IMR-90 (cell line): ENCODE measurements at regions not wholly inside any gene's neighbourhood (a gene's known extent, or its start where the extent isn't known, plus 50 kb on each side); places are given as distances from the start of the nearest gene placed in this dataset.

Experiments used
- ATAC-seq: fragments of 200-7000 bp; cut with Tn5 transposase; 2 replicates; pipeline ENCODE4 v1.9.1; 2020; ENCODE audit warnings: low read depth, mild to moderate bottlenecking, moderate library complexity
- BruUV-seq: library from RNA; stranded (reverse); fragments of 400-500 nt; replicated peaks from 2 replicates; lab custom pipeline; 2021; lab: Mats Ljungman, UMichigan
- CTCF ChIA-PET: fragments of 300-600 bp; formaldehyde crosslinking; extraction: SDS; loops from one replicate; lab custom pipeline; 2021; ENCODE audit warnings: antibody characterized with exemption; lab: Yijun Ruan, JAX
- POLR2A ChIA-PET: fragments of 300-600 bp; sonication (Branson Sonifier 250); formaldehyde crosslinking; loops from one replicate; lab custom pipeline; 2022; ENCODE audit warnings: antibody characterized with exemption; ENCODE audit not compliant: unreplicated experiment; lab: Charles Lee
- DNase-seq: peaks from one replicate; pipeline ENCODE4 v3.0.0; 2013
- H2AFZ ChIP-seq: replicated peaks from 2 replicates; pipeline ENCODE3; 2013; ENCODE audit warnings: low read length, mild to moderate bottlenecking; ENCODE audit not compliant: poor library complexity
- H2AK5ac ChIP-seq: 2 replicates; pipeline ENCODE4 v1.6.1; 2013; ENCODE audit warnings: low read depth, low read length, inconsistent platforms
- H2AK9ac ChIP-seq: replicated peaks from 2 replicates; pipeline ENCODE3; 2013; ENCODE audit warnings: mild to moderate bottlenecking, low read depth, low read length, moderate library complexity; ENCODE audit not compliant: poor library complexity
- H2BK120ac ChIP-seq: 2 replicates; pipeline ENCODE4 v1.6.1; 2013; ENCODE audit warnings: low read depth, low read length, inconsistent platforms
- H2BK15ac ChIP-seq: 3 replicates; pipeline ENCODE4 v1.6.1; 2013; ENCODE audit warnings: low read depth, low read length, inconsistent platforms
- H2BK20ac ChIP-seq: 2 replicates; pipeline ENCODE4 v1.6.1; 2013; ENCODE audit warnings: low read depth, mild to moderate bottlenecking, inconsistent platforms, low read length, moderate library complexity
- H2BK5ac ChIP-seq: 2 replicates; pipeline ENCODE4 v1.6.1; 2013; ENCODE audit warnings: mild to moderate bottlenecking, low read depth, low read length, inconsistent platforms; ENCODE audit not compliant: poor library complexity, severe bottlenecking
- H3K14ac ChIP-seq: replicated peaks from 2 replicates; pipeline ENCODE4 v1.6.1; 2013; ENCODE audit warnings: low read depth, low read length, inconsistent platforms
- H3K18ac ChIP-seq: 2 replicates; pipeline ENCODE4 v1.6.1; 2013; ENCODE audit warnings: low read depth, low read length, control low read depth
- H3K23ac ChIP-seq: 2 replicates; pipeline ENCODE4 v1.6.1; 2013; ENCODE audit warnings: low read depth, low read length, inconsistent platforms
- H3K27ac ChIP-seq: 2 replicates; pipeline ENCODE4 v1.5.1; 2013; ENCODE audit warnings: mild to moderate bottlenecking, control low read depth, low read length; ENCODE audit not compliant: insufficient read depth
- H3K27me3 ChIP-seq: 2 replicates; pipeline ENCODE4 v1.6.1; 2013; ENCODE audit warnings: low read length; ENCODE audit not compliant: control insufficient read depth, insufficient read depth
- H3K36me3 ChIP-seq: 2 replicates; pipeline ENCODE4 v1.6.1; 2013; ENCODE audit warnings: low read length, mixed read lengths; ENCODE audit not compliant: control insufficient read depth, insufficient read depth
- H3K4ac ChIP-seq: 2 replicates; pipeline ENCODE4 v1.6.1; 2013; ENCODE audit warnings: low read depth, low read length, inconsistent platforms
- H3K4me1 ChIP-seq: 2 replicates; pipeline ENCODE4 v1.6.1; 2013; ENCODE audit warnings: low read length, mixed read lengths; ENCODE audit not compliant: control insufficient read depth, insufficient read depth
- H3K4me2 ChIP-seq: 2 replicates; pipeline ENCODE4 v1.6.1; 2013; ENCODE audit warnings: low read depth, mild to moderate bottlenecking, control low read depth, low read length, moderate library complexity
- H3K4me3 ChIP-seq: 2 replicates; pipeline ENCODE4 v1.5.1; 2013; ENCODE audit warnings: low read depth, mild to moderate bottlenecking, control low read depth, low read length, moderate library complexity; ENCODE audit not compliant: insufficient read depth
- H3K56ac ChIP-seq: 2 replicates; pipeline ENCODE4 v1.6.1; 2013; ENCODE audit warnings: low read length, inconsistent platforms; ENCODE audit not compliant: insufficient read depth; ENCODE audit errors: extremely low read depth
- H3K79me1 ChIP-seq, 2 experiments: 2 replicates each; pipeline ENCODE4 v1.6.1; 2013; ENCODE audit warnings: low read length in 2 of 2, inconsistent platforms in 1 of 2, low read depth in 1 of 2
- H3K9ac ChIP-seq: 2 replicates; pipeline ENCODE4 v1.6.1; 2013; ENCODE audit warnings: low read depth, low read length, control low read depth
- H3K9me1 ChIP-seq: 2 replicates; pipeline ENCODE4 v1.6.1; 2013; ENCODE audit warnings: low read length, inconsistent platforms; ENCODE audit not compliant: insufficient read depth
- H3K9me3 ChIP-seq: 2 replicates; pipeline ENCODE4 v1.6.1; 2013; ENCODE audit warnings: low read length; ENCODE audit not compliant: control insufficient read depth, insufficient read depth
- H4K20me1 ChIP-seq: 2 replicates; pipeline ENCODE4 v1.6.1; 2013; ENCODE audit warnings: low read length, inconsistent platforms; ENCODE audit not compliant: insufficient read depth
- H4K5ac ChIP-seq: 2 replicates; pipeline ENCODE4 v1.6.1; 2013; ENCODE audit warnings: mild to moderate bottlenecking, low read depth, low read length, control low read depth
- H4K8ac ChIP-seq, 2 experiments: 2 replicates each; pipeline ENCODE4 v1.6.1; 2013; ENCODE audit warnings: low read depth in 2 of 2, low read length in 2 of 2, control low read depth in 1 of 2, inconsistent platforms in 1 of 2
- H4K91ac ChIP-seq: 2 replicates; pipeline ENCODE4 v1.6.1; 2013; ENCODE audit warnings: low read depth, low read length, inconsistent platforms; ENCODE audit not compliant: insufficient read depth
- ELK1 ChIP-seq: fragments of 150-350 bp; IDR thresholded peaks from 2 replicates; pipeline ENCODE4 v1.6.1; 2016; ENCODE audit warnings: low read depth, mild to moderate bottlenecking, low read length, moderate library complexity, borderline replicate concordance
- FOS ChIP-seq: fragments of 150-350 bp; IDR thresholded peaks from 2 replicates; pipeline ENCODE4 v1.6.1; 2016; ENCODE audit warnings: low read depth, low read length
- MAZ ChIP-seq: IDR thresholded peaks from 2 replicates; pipeline ENCODE4 v1.6.1; 2012; ENCODE audit warnings: low read depth, mild to moderate bottlenecking, low read length, improper control_type of control experiment, moderate library complexity, borderline replicate concordance
- MXI1 ChIP-seq: IDR thresholded peaks from 2 replicates; pipeline ENCODE4 v1.6.1; 2012; ENCODE audit warnings: low read depth, mild to moderate bottlenecking, low read length, moderate library complexity, borderline replicate concordance
- WGBS, 2 experiments: methylation state at CpG; one replicate each; pipeline versions ENCODE4 v1.1.5 to v1.1.7; 2013; ENCODE audit warnings: missing lambda C conversion rate in 2 of 2; ENCODE audit not compliant: insufficient read length in 1 of 2; ENCODE audit errors: extremely low coverage in 2 of 2; 5-methylcytosine and 5-hydroxymethylcytosine counted together
- dilution Hi-C: fragments of 300-500 bp; cut with HindIII; formaldehyde crosslinking; loops from one replicate; pipeline ENCODE4 v1.14.3; 2018; ENCODE audit warnings: low sequenced_read_pairs; ENCODE audit not compliant: unreplicated experiment
- in situ Hi-C: fragments of 300-500 bp; cut with MboI; formaldehyde crosslinking; loops from 3 replicates; pipeline ENCODE4 v1.14.3; 2019; ENCODE audit warnings: low sequenced_read_pairs, inconsistent platforms, mixed read lengths
- intact Hi-C: fragments of 100-400 bp; cut with micrococcal nuclease; formaldehyde crosslinking; loops from 2 replicates; pipeline ENCODE4 v1.10.0; 2022

- no peak overlapping the region for H4K8ac ChIP-seq
- WGBS, 2 experiments: 17% methylated on average over 1 of the region's 4 CpGs; no CpG with 5 or more reads in 1 of the 2 experiments
- no peak overlapping the region for H2BK20ac ChIP-seq
- TF ChIP-seq ELK1: no peak
- no peak for TF ChIP-seq FOS
- no peak for TF ChIP-seq MXI1
- no peak for TF ChIP-seq MAZ
- no peaks in the 10 kb centered on the region for H4K20me1 ChIP-seq
- H2AFZ ChIP-seq: no peak overlapping the region
- H3K56ac ChIP-seq: no peak overlapping the region
- peaks cover 3% of the 10 kb centered on the region; the same call in 1 of the 2 replicates for H3K9me3 ChIP-seq
- H4K91ac ChIP-seq: no peak overlapping the region
- DNase-seq (no peak), ATAC-seq (no peak)
- no peak overlapping the region for H4K5ac ChIP-seq
- in situ Hi-C loops: no loop called here
- H2AK9ac ChIP-seq: no peak overlapping the region
- CTCF ChIA-PET: no interaction called here
- no peak overlapping the region for H3K27ac ChIP-seq
- H2BK5ac ChIP-seq: no peak overlapping the region
- no peak overlapping the region for H3K4me3 ChIP-seq
- no peaks in the 10 kb centered on the region for H3K4me1 ChIP-seq
- intact Hi-C loops: no loop called here
- no peak overlapping the region for H3K9ac ChIP-seq
- no peaks in the 10 kb centered on the region for H3K9me1 ChIP-seq
- no peak overlapping the region for H3K18ac ChIP-seq
- H3K4ac ChIP-seq: no peak overlapping the region
- dilution Hi-C loops: no loop called here
- no peak overlapping the region for H2AK5ac ChIP-seq
- no peaks in the 10 kb centered on the region for H3K79me1 ChIP-seq
- no peaks in the 10 kb centered on the region for H3K27me3 ChIP-seq
- no peak overlapping the region for H3K14ac ChIP-seq
- H2BK120ac ChIP-seq: no peak overlapping the region
- BruUV-seq: no TSS peak
- no peak overlapping the region for H3K4me2 ChIP-seq
- H3K36me3 ChIP-seq: no peaks in the 10 kb centered on the region
- POLR2A ChIA-PET: no interaction called here
- H3K23ac ChIP-seq: no peak overlapping the region
- H2BK15ac ChIP-seq: no peak overlapping the region
Observed at GRCh38 chr5:101253096-101253495, 350.0 kb upstream of the ST8SIA4 start.
